Omental fat pad (tissue), 3 donors: ENCODE measurements at regions not wholly inside any gene's neighbourhood (a gene's known extent, or its start where the extent isn't known, plus 50 kb on each side); places are given as distances from the start of the nearest gene placed in this dataset.

Source experiments
- ATAC-seq: fragments of 150-250 bp; one replicate; pipeline ENCODE4 v1.9.1; 2016; ENCODE audit warnings: mild to moderate bottlenecking, moderate library complexity; ENCODE audit not compliant: low FRiP score
- DNase-seq: peaks from one replicate; pipeline ENCODE4 v3.0.0-alpha.2; 2019; ENCODE audit warnings: low spot score
- CTCF ChIP-seq, 3 donors: fragments of 450-650 bp; IDR thresholded peaks; one replicate each; pipeline ENCODE4 v1.5.1; 2016 to 2017; ENCODE audit warnings: antibody characterized with exemption in 3 of 3, mild to moderate bottlenecking in 3 of 3, moderate library complexity in 2 of 3

- ATAC-seq (no peak), DNase-seq (no peak)
- no peak for TF ChIP-seq CTCF (IDR thresholded peaks at IDR 0.05)
Observed at GRCh38 chr10:108822026-108822425, 1101.3 kb downstream of the XPNPEP1 start.

GRCh38 chr10:108819302-108819701, 1104.0 kb downstream of the XPNPEP1 start:
- DNase-seq: no peak
- ATAC-seq: no peak
- no peak for TF ChIP-seq CTCF (IDR thresholded peaks at IDR 0.05)

GRCh38 chr10:108817584-108817983, 1105.7 kb downstream of the XPNPEP1 start:
- DNase-seq (no peak), ATAC-seq (no peak)
- TF ChIP-seq CTCF (IDR thresholded peaks at IDR 0.05): no peak

- TF ChIP-seq CTCF (IDR thresholded peaks at IDR 0.05): no peak
- ATAC-seq: no peak
- DNase-seq: no peak
Observed at GRCh38 chr10:108817135-108817534, 1106.2 kb downstream of the XPNPEP1 start.

- no peak for DNase-seq
- no peak for TF ChIP-seq CTCF (IDR thresholded peaks at IDR 0.05)
- ATAC-seq: no peak
Observed at GRCh38 chr10:108812906-108813305, 1110.4 kb downstream of the XPNPEP1 start.

- ATAC-seq: no peak
- no peak for TF ChIP-seq CTCF (IDR thresholded peaks at IDR 0.05)
- no peak for DNase-seq
Observed at GRCh38 chr10:108812296-108812695, 1111.0 kb downstream of the XPNPEP1 start.

- no peak for ATAC-seq
- no peak for DNase-seq
- TF ChIP-seq CTCF (IDR thresholded peaks at IDR 0.05): no peak
Observed at GRCh38 chr10:108808228-108808627, 1115.1 kb downstream of the XPNPEP1 start.
